HCT116 (cell line): ENCODE measurements at regions not wholly inside any gene's neighbourhood (a gene's known extent, or its start where the extent isn't known, plus 50 kb on each side); places are given as distances from the start of the nearest gene placed in this dataset.

Experiments used
- ATAC-seq: fragments of 200-7000 bp; cut with Tn5 transposase; 2 replicates; pipeline ENCODE4 v1.9.1; 2020; ENCODE audit warnings: mild to moderate bottlenecking, moderate library complexity
- BruUV-seq: library from RNA; stranded (reverse); fragments of 400-500 nt; replicated peaks from 2 replicates; lab custom pipeline; 2021; lab: Mats Ljungman, UMichigan
- CTCF ChIA-PET: fragments of 300-600 bp; sonication (Branson Sonifier 250); formaldehyde crosslinking; loops from one replicate; lab custom pipeline; 2021; ENCODE audit warnings: antibody characterized with exemption; lab: Charles Lee
- POLR2A ChIA-PET: fragments of 300-600, 350-600 bp; sonication (Branson Sonifier 250); formaldehyde crosslinking; loops from one replicate; lab custom pipeline; 2021; ENCODE audit warnings: antibody characterized with exemption; lab: Charles Lee
- RAD21 ChIA-PET, 2 experiments: fragments of 300-600 bp; sonication (Branson Sonifier 250); formaldehyde crosslinking; loops; one replicate each; lab custom pipeline; 2023; ENCODE audit warnings: low total read pairs in 2 of 2; ENCODE audit not compliant: uncharacterized antibody in 2 of 2, unreplicated experiment in 2 of 2, low non-redundant PET in 1 of 2; lab: Charles Lee
- DNase-seq: peaks from one replicate; pipeline ENCODE4 v3.0.0-alpha.2; 2010; ENCODE audit warnings: low read depth, low spot score
- H2AFZ ChIP-seq: fragments of 200-600 bp; shearing (Covaris generic), sonication (generic); 2 replicates; pipeline ENCODE4 v1.6.1; 2017; ENCODE audit warnings: low read depth, mixed run types, mixed read lengths, antibody characterized with exemption, low read length; ENCODE audit not compliant: poor library complexity, severe bottlenecking
- H3K27ac ChIP-seq: 2 replicates; pipeline ENCODE4 v1.5.1; 2012; ENCODE audit warnings: low read depth, low read length
- H3K27me3 ChIP-seq: fragments of 200-600 bp; sonication (generic); 2 replicates; pipeline ENCODE4 v1.6.1; 2016; ENCODE audit warnings: mixed run types, low read length, mixed read lengths; ENCODE audit not compliant: insufficient read depth
- H3K36me3 ChIP-seq, 2 experiments: fragments of 200-500 bp in 1 of 2; fragments of 200-600 bp in 1 of 2; sonication (Bioruptor generic) in 1 of 2; sonication (generic) in 1 of 2; 2 replicates each; pipeline versions ENCODE4 v1.5.1 to v1.6.1; 2014 to 2016; ENCODE audit warnings: low read length in 2 of 2, inconsistent platforms in 1 of 2, mixed read lengths in 1 of 2, mixed run types in 1 of 2; ENCODE audit not compliant: insufficient read depth in 2 of 2, control insufficient read depth in 1 of 2
- H3K4me1 ChIP-seq, 2 experiments: fragments of 200-600 bp in 1 of 2; sonication (generic) in 1 of 2; 2 replicates each; pipeline versions ENCODE4 v1.5.1 to v1.6.1; 2012 to 2017; ENCODE audit warnings: low read length in 2 of 2, inconsistent platforms in 1 of 2, mild to moderate bottlenecking in 1 of 2, mixed read lengths in 1 of 2, mixed run types in 1 of 2, moderate library complexity in 1 of 2; ENCODE audit not compliant: insufficient read depth in 2 of 2, control insufficient read depth in 1 of 2
- H3K4me2 ChIP-seq: fragments of 200-600 bp; sonication (generic); 2 replicates; pipeline ENCODE4 v1.6.1; 2017; ENCODE audit warnings: mixed run types, low read length, mixed read lengths
- H3K4me3 ChIP-seq, 2 experiments: fragments of 200-600 bp in 1 of 2; sonication (generic) in 1 of 2; replicated peaks in 1 of 2; 2 replicates each; pipeline ENCODE4 v1.5.1; 2011 to 2016; ENCODE audit warnings: low read length in 2 of 2, control low read depth in 1 of 2, low read depth in 1 of 2, mild to moderate bottlenecking in 1 of 2, mixed read lengths in 1 of 2, mixed run types in 1 of 2
- H3K79me2 ChIP-seq: fragments of 200-600 bp; sonication (generic); 2 replicates; pipeline ENCODE4 v1.6.1; 2017; ENCODE audit warnings: mild to moderate bottlenecking, mixed run types, low read length, moderate library complexity, mixed read lengths; ENCODE audit not compliant: insufficient read depth
- H3K9ac ChIP-seq: fragments of 200-600 bp; sonication (generic); 2 replicates; pipeline ENCODE4 v1.6.1; 2016; ENCODE audit warnings: low read length, mixed read lengths
- H3K9me2 ChIP-seq: fragments of 200-600 bp; sonication (generic), shearing (Covaris generic); 2 replicates; pipeline ENCODE4 v1.6.1; 2017; ENCODE audit warnings: mixed run types, mild to moderate bottlenecking, moderate library complexity; ENCODE audit not compliant: insufficient read depth
- H3K9me3 ChIP-seq, 2 experiments: fragments of 200-500 bp in 1 of 2; fragments of 200-600 bp in 1 of 2; sonication (Bioruptor generic) in 1 of 2; sonication (generic) in 1 of 2; 2 replicates each; pipeline ENCODE4 v1.6.1; 2014 to 2017; ENCODE audit warnings: low read length in 2 of 2, mixed read lengths in 2 of 2, inconsistent platforms in 1 of 2, low read depth in 1 of 2, mild to moderate bottlenecking in 1 of 2, mixed run types in 1 of 2, moderate library complexity in 1 of 2; ENCODE audit not compliant: control insufficient read depth in 1 of 2, insufficient read depth in 1 of 2
- H4K20me1 ChIP-seq: fragments of 200-600 bp; sonication (generic), shearing (Covaris generic); 2 replicates; pipeline ENCODE4 v1.6.1; 2017; ENCODE audit warnings: mixed run types, mild to moderate bottlenecking, moderate library complexity; ENCODE audit not compliant: insufficient read depth
- CBX3 ChIP-seq: IDR thresholded peaks from 2 replicates; pipeline ENCODE4 v1.6.1; 2012; ENCODE audit warnings: low read depth
- CEBPB ChIP-seq: IDR thresholded peaks from 2 replicates; pipeline ENCODE4 v1.6.1; 2012; ENCODE audit warnings: low read depth
- CTCF ChIP-seq, 3 experiments: fragments of 200-600 bp in 1 of 3; sonication (generic) in 1 of 3; IDR thresholded peaks in 2 of 3; conservative IDR thresholded peaks in 1 of 3; 2 replicates each; pipeline ENCODE4 v1.5.1; 2012 to 2017; ENCODE audit warnings: low read depth in 2 of 3, low read length in 2 of 3, antibody characterized with exemption in 1 of 3, borderline replicate concordance in 1 of 3, control low read depth in 1 of 3, mild to moderate bottlenecking in 1 of 3, mixed read lengths in 1 of 3, mixed run types in 1 of 3, moderate library complexity in 1 of 3; ENCODE audit not compliant: insufficient read depth in 1 of 3
- ELF1 ChIP-seq: IDR thresholded peaks from 2 replicates; pipeline ENCODE4 v1.6.1; 2012; ENCODE audit warnings: low read depth, borderline replicate concordance
- EZH2 ChIP-seq: fragments of 200-600 bp; sonication (generic); IDR thresholded peaks from 2 replicates; pipeline ENCODE4 v1.6.1; 2017; ENCODE audit warnings: antibody characterized with exemption, mixed run types
- JUND ChIP-seq: IDR thresholded peaks from 2 replicates; pipeline ENCODE4 v1.6.1; 2012
- POLR2A ChIP-seq: IDR thresholded peaks from 2 replicates; pipeline ENCODE4 v1.7.0; 2011; ENCODE audit warnings: borderline replicate concordance; ENCODE audit not compliant: insufficient read depth, insufficient read length; ENCODE audit errors: extremely low read depth
- POLR2AphosphoS5 ChIP-seq: IDR thresholded peaks from 2 replicates; pipeline ENCODE4 v1.6.1; 2011; ENCODE audit warnings: mild to moderate bottlenecking, low read depth, low read length, moderate library complexity
- SIN3A ChIP-seq: IDR thresholded peaks from 2 replicates; pipeline ENCODE4 v1.6.1; 2012; ENCODE audit warnings: low read depth
- SP1 ChIP-seq: IDR thresholded peaks from 2 replicates; pipeline ENCODE4 v1.6.1; 2012; ENCODE audit warnings: low read depth
- SRF ChIP-seq: IDR thresholded peaks from 2 replicates; pipeline ENCODE4 v1.6.1; 2012; ENCODE audit warnings: low read depth
- TCF7L2 ChIP-seq: IDR thresholded peaks from 2 replicates; pipeline ENCODE4 v1.7.0; 2011; ENCODE audit warnings: borderline replicate concordance, inconsistent platforms; ENCODE audit not compliant: insufficient read depth, insufficient read length; ENCODE audit errors: extremely low read depth
- YY1 ChIP-seq: IDR thresholded peaks from 2 replicates; pipeline ENCODE4 v1.6.1; 2011; ENCODE audit warnings: low read length, low read depth, moderate library complexity, mild to moderate bottlenecking; ENCODE audit not compliant: insufficient replicate concordance; ENCODE audit errors: extremely low read depth
- ZFX ChIP-seq: fragments of 450-650 bp; IDR thresholded peaks from 2 replicates; pipeline ENCODE4 v1.6.1; 2017
- ZNF274 ChIP-seq: fragments of 200-500 bp; sonication (Bioruptor generic); IDR thresholded peaks from 2 replicates; pipeline ENCODE4 v1.6.1; 2014; ENCODE audit warnings: mild to moderate bottlenecking, low read depth, low read length, inconsistent platforms
- intact Hi-C: fragments of 100-400 bp; cut with micrococcal nuclease; formaldehyde crosslinking; loops from 2 replicates; pipeline ENCODE4 v1.10.0; 2022
- TF ChIP-seq, protein P1 (sequence below): IDR thresholded peaks from 2 replicates; pipeline ENCODE4 v1.6.1; 2012; ENCODE audit warnings: low read depth
- TF ChIP-seq, protein P2 (sequence below): IDR thresholded peaks from 2 replicates; pipeline ENCODE4 v1.6.1; 2012

- Histone ChIP-seq H3K9me3 (no peaks in the 10 kb centered on the region), H3K27ac (no peak overlapping the region), H3K4me3 (no peak overlapping the region), H3K9ac (no peak overlapping the region), H3K9me2 (no peaks in the 10 kb centered on the region), H3K36me3 (no peaks in the 10 kb centered on the region), H2AFZ (no peak overlapping the region), H3K4me1 (peaks cover 0 to 14% of the 10 kb centered on the region in 2 experiments; a peak in 2 of 4 replicates), H3K4me2 (no peak overlapping the region), H4K20me1 (no peaks in the 10 kb centered on the region), H3K27me3 (no peaks in the 10 kb centered on the region), H3K79me2 (no peaks in the 10 kb centered on the region)
- ATAC-seq (no peak), DNase-seq (no peak)
- ChIA-PET POLR2A (no interaction called here), RAD21 (no interaction called here), CTCF (no interaction called here)
- no peak for TF ChIP-seq ZNF274
- no peak for TF ChIP-seq ELF1
- TF ChIP-seq EZH2: no peak
- no peak for TF ChIP-seq CBX3
- no peak for TF ChIP-seq SP1
- no peak for TF ChIP-seq POLR2AphosphoS5
- TF ChIP-seq YY1: no peak
- TF ChIP-seq ZFX: no peak
- TF ChIP-seq, protein P1, sequence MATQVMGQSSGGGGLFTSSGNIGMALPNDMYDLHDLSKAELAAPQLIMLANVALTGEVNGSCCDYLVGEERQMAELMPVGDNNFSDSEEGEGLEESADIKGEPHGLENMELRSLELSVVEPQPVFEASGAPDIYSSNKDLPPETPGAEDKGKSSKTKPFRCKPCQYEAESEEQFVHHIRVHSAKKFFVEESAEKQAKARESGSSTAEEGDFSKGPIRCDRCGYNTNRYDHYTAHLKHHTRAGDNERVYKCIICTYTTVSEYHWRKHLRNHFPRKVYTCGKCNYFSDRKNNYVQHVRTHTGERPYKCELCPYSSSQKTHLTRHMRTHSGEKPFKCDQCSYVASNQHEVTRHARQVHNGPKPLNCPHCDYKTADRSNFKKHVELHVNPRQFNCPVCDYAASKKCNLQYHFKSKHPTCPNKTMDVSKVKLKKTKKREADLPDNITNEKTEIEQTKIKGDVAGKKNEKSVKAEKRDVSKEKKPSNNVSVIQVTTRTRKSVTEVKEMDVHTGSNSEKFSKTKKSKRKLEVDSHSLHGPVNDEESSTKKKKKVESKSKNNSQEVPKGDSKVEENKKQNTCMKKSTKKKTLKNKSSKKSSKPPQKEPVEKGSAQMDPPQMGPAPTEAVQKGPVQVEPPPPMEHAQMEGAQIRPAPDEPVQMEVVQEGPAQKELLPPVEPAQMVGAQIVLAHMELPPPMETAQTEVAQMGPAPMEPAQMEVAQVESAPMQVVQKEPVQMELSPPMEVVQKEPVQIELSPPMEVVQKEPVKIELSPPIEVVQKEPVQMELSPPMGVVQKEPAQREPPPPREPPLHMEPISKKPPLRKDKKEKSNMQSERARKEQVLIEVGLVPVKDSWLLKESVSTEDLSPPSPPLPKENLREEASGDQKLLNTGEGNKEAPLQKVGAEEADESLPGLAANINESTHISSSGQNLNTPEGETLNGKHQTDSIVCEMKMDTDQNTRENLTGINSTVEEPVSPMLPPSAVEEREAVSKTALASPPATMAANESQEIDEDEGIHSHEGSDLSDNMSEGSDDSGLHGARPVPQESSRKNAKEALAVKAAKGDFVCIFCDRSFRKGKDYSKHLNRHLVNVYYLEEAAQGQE: no peak
- TF ChIP-seq, protein P2, sequence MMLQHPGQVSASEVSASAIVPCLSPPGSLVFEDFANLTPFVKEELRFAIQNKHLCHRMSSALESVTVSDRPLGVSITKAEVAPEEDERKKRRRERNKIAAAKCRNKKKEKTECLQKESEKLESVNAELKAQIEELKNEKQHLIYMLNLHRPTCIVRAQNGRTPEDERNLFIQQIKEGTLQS: no peak
- no peak for TF ChIP-seq CEBPB
- no peak for TF ChIP-seq POLR2A
- no peak for TF ChIP-seq TCF7L2
- TF ChIP-seq JUND: no peak
- no peak for TF ChIP-seq CTCF (IDR thresholded peaks at IDR 0.05 in 2 of 3, conservative IDR thresholded peaks at IDR 0.05 in 1 of 3; ENCODE audit: borderline replicate concordance in 1 of 3, insufficient read depth in 1 of 3, low read depth in 2 of 3, low read length in 2 of 3)
- TF ChIP-seq SIN3A: no peak
- no peak for TF ChIP-seq SRF
- BruUV-seq: no TSS peak
- intact Hi-C loops: no loop called here
These were observed 89.5 kb upstream of the CALM2 start for GRCh38 chr2:47265751-47266231.
